ENCODE measurements at regions not wholly inside any gene's neighbourhood (a gene's known extent, or its start where the extent isn't known, plus 50 kb on each side); places are given as distances from the start of the nearest gene placed in this dataset.

- intact Hi-C loops (cut with DNase I, micrococcal nuclease) = no loop called here
- no peak overlapping the region for H3K4me3 ChIP-seq
- no peaks in the 10 kb centered on the region for H3K4me1 ChIP-seq (ENCODE audit: low read depth)
- no peaks in the 10 kb centered on the region for H3K9me3 ChIP-seq
- no peak for TF ChIP-seq CTCF (IDR thresholded peaks at IDR 0.05)
- H3K36me3 ChIP-seq (ENCODE audit: low read depth) = no peaks in the 10 kb centered on the region
- no peak for DNase-seq
- ATAC-seq = no peak
Measured at GRCh38 chr2:3075991-3076340, 301.7 kb downstream of the EIPR1 start.

DNA sequence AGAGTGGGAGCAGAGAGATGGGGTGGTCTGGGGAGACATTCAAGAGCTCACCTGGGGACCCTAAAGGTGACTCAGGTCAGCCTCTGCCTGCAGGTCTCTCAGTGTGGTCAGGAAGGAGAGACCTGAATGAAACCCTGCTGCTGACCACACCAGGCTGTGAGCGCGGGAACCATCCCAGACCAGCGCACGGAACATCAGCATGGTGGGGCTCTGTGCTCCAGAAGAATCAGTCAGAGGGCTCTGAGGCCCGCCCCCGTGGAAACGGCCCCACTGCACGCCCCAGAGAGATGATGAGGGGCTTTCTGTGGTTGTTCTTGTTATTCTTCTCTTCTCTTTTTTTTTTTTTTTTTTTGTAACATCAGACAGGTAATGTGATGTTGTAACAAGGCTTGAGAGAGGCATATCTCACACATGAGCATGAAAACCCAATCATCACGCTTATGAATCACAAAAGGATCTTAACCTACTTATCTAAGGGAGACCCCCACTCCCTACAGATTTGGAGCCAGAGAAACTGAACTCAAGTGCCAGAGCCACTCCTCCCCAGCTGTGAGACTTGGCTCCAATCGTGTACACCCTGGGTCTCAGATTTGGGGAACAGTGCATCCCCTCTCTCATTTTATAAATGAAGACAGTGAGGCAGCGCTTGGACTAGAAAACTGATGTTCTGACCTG, 302.2 kb downstream of the EIPR1 start:
- Histone ChIP-seq H3K4me1 (ENCODE audit: low read depth) (no peaks in the 10 kb centered on the region), H3K4me3 (no peak overlapping the region), H3K9me3 (no peaks in the 10 kb centered on the region), H3K36me3 (ENCODE audit: low read depth) (no peaks in the 10 kb centered on the region)
- DNase-seq (no peak), ATAC-seq (no peak)
- intact Hi-C loops (cut with DNase I, micrococcal nuclease) = no loop called here
- no peak for TF ChIP-seq CTCF (IDR thresholded peaks at IDR 0.05)

- no peak for ATAC-seq
- DNase-seq = no peak
- H3K4me3 ChIP-seq = no peak overlapping the region
- H3K36me3 ChIP-seq (ENCODE audit: low read depth) = no peaks in the 10 kb centered on the region
- no peaks in the 10 kb centered on the region for H3K9me3 ChIP-seq
- intact Hi-C loops (cut with DNase I, micrococcal nuclease) = no loop called here
- no peaks in the 10 kb centered on the region for H3K4me1 ChIP-seq (ENCODE audit: low read depth)
- TF ChIP-seq CTCF (IDR thresholded peaks at IDR 0.05) = no peak
Measured at GRCh38 chr2:3073704-3074103, 303.9 kb downstream of the EIPR1 start.

DNA sequence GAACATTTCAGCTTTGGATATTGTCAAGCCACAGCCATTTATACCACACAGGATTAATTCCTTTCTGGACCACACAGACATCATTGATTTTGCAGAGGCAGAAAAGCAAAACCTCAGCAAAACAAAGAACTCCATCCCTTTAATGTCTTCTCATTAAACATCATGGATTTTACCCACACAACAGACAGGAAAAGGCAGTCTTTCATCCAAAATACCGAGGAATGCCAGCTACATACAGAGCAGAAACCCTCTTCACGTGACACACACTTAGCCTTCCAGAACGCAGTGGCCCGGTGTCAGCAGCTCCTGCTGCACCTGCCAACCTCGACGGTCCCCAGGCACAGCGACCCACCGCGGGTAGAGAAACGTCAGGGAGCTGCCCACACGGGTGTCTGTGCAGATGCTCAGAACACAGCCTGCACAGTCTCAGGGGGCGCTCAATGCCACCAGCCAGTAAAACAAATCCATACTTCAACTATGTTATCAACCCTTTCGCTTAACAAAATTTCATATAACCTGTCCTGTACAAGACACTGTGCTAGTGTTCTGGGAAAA, 304.5 kb downstream of the EIPR1 start:
- ATAC-seq (no peak), DNase-seq (no peak)
- Histone ChIP-seq H3K9me3 (no peaks in the 10 kb centered on the region), H3K36me3 (ENCODE audit: low read depth) (no peaks in the 10 kb centered on the region), H3K4me3 (no peak overlapping the region), H3K4me1 (ENCODE audit: low read depth) (no peaks in the 10 kb centered on the region)
- no peak for TF ChIP-seq CTCF (IDR thresholded peaks at IDR 0.05)
- intact Hi-C loops (cut with DNase I, micrococcal nuclease) = no loop called here

DNA sequence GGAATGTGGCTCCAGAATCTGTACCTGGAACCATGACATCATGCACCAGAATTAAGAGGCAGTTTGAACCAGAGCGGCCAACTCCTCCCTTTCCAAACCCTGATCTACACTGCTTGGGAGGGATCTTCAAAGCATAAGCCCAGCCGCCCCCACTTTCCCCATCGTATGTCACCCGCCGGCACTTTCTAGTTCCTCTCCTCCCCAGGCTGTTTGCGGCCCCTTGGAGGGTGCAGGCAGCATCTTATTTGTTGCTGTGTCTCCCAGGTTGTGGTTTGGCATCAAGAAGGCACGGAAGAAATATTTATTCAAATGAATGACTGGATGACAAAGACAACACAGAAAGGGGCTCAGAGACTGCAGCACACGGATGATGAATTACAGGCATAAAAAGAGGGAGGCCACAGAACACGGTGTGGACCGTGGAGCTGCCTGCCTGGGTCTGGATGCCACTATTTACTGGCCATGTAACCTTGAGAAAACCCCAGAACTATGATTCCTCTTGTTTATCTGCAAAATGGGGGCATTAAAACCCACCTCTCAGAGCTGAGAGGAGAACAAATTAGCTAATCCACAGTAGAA, 305.8 kb downstream of the EIPR1 start:
- Histone ChIP-seq H3K4me3 (no peak overlapping the region), H3K36me3 (ENCODE audit: low read depth) (no peaks in the 10 kb centered on the region), H3K9me3 (no peaks in the 10 kb centered on the region), H3K4me1 (ENCODE audit: low read depth) (no peaks in the 10 kb centered on the region)
- ATAC-seq = no peak
- intact Hi-C loops (cut with DNase I, micrococcal nuclease) = no loop called here
- no peak for DNase-seq
- TF ChIP-seq CTCF (IDR thresholded peaks at IDR 0.05) = no peak

Measured in mucosa of descending colon (tissue), 3 donors.